ENCODE measurements at regions not wholly inside any gene's neighbourhood (a gene's known extent, or its start where the extent isn't known, plus 50 kb on each side); places are given as distances from the start of the nearest gene placed in this dataset.

- TF ChIP-seq FOXM1 (IDR thresholded peaks at IDR 0.05; ENCODE audit: borderline replicate concordance, low read depth), result no peak
- TF ChIP-seq YY1 (IDR thresholded peaks at IDR 0.05; ENCODE audit: low read depth), result no peak
- TF ChIP-seq USF1 (IDR thresholded peaks at IDR 0.05), result no peak
- no peak for TF ChIP-seq EP300 (IDR thresholded peaks at IDR 0.05; ENCODE audit: borderline replicate concordance)
- no peak for TF ChIP-seq NFIC (IDR thresholded peaks at IDR 0.05)
- TF ChIP-seq TCF12 (IDR thresholded peaks at IDR 0.05; ENCODE audit: low read depth), result no peak
- no peak for TF ChIP-seq ZBTB7A (IDR thresholded peaks at IDR 0.05; ENCODE audit: low read depth)
- TF ChIP-seq MAX (IDR thresholded peaks at IDR 0.05), result no peak
- no peak for TF ChIP-seq RAD21 (IDR thresholded peaks at IDR 0.05; ENCODE audit: low read depth)
- no peak for TF ChIP-seq REST (IDR thresholded peaks at IDR 0.05; ENCODE audit: low read depth)
These were observed 170.6 kb downstream of the RBFOX3 start for GRCh38 chr17:79440251-79440650.
